ENCODE measurements at regions not wholly inside any gene's neighbourhood (a gene's known extent, or its start where the extent isn't known, plus 50 kb on each side); places are given as distances from the start of the nearest gene placed in this dataset.
"Not testable (repeated sequence)": the region's sequence is repeated elsewhere in the genome, so short reads cannot be mapped to it uniquely, and the experiment has no call there.

DNA sequence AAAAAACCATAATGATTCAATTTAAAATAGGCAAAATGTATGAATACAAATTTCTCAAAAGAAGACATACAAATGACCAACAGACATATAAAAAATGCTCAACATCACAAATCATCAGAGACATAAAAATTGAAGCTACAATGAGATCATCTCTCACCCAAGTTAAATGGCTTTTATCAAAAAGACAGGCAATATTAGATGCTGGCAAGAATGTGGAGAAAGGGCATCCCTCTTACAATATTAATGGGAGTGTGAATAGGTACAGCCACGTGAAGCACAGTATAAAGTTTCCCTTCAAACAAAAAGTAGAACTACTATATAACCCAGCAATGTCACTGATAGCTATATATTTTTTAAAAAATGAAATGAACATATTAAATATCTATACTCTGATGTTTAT is 1481.7 kb downstream of the AMY1C start:
- no peak for DNase-seq

DNA sequence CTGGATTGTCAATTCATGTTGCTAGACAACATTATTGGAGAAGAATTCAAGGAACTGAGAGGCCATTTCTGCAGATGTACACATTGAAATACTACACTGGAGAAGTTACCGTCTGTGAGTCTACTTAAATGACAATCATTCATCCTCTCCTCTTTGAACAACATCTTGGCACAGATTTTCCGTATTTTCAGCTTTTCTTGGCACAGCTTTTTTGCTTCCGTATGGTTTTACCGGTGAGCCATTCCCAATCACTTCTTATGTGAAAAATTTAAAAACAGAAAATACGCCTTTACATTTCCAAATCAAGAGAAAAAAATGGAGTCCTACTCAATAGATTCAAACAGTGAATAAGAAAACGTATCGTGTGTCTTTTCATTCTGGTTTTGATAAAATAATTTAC is 1493.7 kb downstream of the AMY1C start:
- DNase-seq = no peak

DNA sequence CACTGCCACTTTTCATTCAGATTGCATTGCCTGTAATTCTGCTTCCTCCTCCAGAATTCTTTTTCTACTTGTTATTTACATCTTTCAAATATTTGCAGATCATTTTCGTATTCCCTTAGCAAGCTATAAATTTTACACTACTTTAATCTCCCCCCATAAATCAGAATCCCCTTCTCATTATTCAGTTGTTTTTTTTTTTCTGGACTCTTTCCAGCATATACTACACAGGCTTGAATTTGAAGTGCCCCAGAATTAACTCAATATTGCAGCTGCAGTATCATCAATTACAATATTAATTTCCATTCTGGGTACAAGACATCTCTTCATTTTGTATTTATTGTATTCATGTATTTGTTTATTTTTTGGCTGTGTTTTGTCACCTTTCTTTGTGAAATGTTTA is 1494.3 kb downstream of the AMY1C start:
- no peak for DNase-seq

DNA sequence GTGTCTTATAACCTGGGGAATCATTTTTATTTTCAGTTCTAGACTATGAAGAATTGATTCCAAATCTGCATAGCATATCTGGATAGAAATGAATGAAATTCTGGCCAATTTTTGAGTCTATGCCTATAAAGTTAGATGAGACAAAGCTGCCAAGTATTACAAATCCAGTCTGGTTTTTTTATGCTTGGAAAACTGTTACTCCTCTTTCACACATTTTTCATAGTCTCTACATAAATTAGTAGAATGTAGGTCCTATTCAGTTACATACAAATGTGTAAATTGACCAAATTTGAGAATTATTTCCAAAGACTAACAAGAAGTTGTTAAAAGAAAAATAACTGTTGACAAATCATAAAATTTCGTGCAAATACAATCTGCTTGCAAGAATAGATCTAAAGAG is 1505.2 kb downstream of the AMY1C start:
- no peak for DNase-seq

DNA sequence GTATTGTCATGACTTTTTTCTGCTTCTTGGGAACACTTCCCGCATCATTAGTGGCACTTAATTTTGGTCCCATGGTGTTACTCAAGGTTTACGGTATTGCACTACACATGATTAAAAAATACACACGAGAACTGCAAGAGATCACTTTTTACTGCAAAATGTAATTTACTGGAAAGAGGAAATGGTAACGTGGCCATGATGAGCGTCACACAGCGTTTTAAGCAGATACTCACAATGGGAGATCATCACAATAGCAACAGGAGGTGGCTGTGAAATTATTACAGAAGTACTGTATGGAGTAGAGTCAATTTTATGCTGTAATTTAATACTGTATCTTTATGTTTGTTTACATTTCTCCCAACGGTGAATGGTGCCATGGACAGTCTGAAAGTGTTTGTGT is 1510.3 kb downstream of the AMY1C start:
- no peak for DNase-seq

DNA sequence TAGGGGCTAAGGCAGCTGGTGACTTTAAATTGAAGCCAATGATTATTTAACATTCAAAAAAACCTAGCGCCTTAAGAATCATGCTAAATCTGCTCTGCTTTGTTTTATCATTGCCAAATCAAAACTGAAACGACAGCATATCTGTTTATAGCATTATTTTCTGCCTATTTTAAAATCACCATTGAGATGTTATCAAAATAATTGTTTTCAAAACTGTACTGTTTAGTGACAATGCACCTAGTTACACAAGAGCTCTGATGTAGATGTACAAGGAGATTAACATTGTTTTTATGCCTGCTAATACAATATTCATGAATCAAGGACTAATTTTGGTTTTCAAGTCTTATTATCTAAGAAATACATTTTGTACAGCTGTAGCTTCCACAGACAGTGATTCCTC is 1521.3 kb downstream of the AMY1C start:
- no peak for DNase-seq

DNA sequence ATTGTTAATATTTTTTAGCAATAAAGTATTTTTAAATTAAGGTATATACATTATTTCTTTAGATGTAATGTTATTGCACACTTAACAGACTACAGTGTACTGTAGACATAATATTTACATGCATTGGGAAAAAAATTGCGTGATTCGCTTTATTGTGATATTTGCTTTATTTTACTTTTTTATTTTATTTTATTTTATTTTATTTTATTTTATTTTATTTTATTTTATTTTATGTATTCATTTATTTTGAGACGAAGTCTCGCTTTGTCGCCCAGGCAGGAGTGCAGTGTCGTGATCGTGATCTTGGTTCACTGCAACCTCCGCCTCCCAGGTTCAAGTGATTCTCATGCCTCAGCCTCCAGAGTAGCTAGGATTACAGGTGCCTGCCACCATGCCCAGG is 1522.7 kb downstream of the AMY1C start:
- not testable (repeated sequence) for DNase-seq

DNA sequence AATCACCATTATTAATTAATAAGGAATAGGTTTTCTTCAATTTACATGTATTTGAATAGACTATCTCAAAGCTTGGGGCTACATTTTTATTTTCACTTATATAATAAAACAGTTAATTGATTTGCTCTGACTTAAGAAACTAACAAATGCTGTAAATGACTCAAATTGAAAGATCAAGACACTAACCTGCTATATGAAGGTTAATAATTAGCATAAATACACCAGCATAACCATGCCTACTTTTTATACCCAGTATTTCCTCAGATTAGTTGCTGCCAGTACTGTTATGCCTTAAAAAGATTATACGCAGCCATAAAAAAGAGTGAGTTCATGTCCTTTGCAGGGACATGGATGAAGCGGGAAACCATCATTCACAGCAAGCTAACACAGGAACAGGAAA is 1545.1 kb downstream of the AMY1C start:
- DNase-seq = no peak

DNA sequence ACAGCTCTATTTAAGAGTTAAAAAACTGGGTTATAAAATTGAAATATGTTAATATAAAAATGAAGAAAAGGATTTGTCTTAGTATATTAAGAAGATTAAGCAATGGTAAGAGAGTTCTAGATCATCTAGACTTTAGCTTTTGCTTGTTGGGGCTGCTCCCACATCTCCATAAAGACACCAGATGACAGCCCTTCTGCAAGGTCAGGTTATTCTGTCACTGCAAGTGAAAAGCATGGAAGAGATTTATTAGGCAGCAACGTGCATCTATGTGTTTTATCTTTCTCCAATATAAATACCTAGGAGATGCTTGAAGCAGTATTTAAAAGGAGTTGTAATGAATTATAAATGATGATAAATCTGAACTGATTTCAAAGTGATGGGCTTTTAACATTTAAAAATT is 1560.4 kb downstream of the AMY1C start:
- DNase-seq = no peak

DNA sequence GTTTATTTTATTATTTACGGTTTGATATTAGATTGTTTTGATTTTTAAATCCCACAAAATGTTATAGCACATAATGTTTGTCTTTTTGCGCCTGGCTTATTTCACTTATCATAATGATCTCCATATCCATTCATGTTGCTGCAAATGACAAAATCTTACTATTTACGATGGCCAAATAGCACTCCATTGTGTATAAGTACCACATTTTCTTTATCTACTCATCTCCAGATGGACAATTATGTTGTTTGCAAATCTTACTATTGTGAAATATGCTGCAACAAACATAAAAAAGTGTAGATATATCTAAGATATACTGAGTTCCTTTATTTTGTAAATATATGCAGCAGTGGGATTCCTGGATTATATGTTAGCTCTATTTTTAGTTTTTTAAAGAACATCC is 1568.3 kb downstream of the AMY1C start:
- no peak for DNase-seq

DNA sequence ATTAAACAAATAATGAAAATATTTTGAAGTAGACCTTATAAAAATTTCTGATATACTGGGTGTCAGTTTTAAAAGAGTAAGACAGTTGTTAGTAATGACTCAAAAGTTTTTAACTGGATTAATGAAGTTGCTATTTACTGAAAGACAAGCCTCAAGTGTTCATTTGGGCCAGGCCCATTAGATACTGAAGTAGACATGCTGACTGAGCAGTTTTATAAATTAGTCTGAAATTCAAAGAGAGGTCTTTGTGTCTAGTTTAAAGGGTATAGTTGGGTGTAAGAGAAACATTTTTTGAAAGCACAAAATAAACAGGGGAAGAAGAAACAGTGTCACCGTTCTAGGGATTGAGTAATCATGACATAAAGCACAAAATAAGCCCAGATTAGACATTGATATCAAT is 1577.2 kb downstream of the AMY1C start:
- DNase-seq = no peak

DNA sequence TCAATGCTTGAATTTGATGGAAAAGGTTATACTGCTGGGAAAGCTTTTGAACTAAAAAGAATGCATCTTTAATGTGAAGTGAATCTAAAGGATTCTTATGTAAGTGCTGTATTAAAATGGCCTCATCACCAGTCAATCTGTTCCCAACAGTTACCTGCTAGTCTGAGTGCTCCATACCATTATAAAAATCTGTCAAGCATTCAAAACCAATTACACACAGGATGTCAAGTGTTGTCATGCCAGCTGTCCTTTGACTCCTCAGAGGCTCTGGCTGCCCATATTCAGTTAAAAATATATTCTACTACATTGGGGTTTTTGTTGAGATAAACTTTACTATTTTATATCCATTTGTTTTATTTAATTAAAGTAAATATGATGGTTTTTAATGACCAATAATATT is 1587.7 kb downstream of the AMY1C start:
- no peak for DNase-seq

DNA sequence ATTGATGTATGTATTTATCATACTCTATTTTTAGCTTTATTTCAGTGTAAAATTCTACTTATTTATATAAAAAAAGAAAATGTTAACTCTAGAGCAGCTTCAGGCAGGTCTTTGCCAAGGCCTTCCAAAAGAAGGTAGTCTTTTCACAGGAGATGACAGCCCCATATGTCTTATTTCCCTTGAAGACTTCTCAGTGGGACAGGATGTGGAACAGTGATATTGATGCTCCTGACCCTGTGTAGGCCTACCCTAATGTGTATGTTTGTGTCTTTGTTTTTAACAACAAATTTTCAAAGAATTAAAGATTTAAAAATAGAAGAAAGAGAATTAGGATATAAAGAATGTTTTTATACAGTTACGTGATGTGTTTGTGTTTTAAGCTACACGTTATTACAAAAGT is 1593.6 kb downstream of the AMY1C start:
- DNase-seq = no peak

DNA sequence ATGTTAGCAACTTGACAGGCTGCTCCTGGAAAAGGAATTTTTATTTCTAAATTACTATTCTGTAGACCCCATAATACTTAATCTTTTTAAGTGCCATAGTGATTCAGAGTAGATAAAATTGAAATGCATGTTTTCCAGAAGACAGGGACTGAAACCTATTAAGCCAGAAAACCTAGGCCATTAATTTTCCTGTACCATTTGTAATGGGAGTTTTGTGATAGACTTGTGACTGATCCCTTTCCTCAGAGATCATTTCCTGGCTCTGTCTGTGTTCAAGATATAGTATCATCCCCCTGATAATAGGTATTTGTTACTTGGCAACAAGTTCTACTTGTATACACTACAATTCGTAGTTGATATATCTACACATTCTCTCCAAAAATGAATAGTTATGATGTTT is 1609.8 kb downstream of the AMY1C start:
- DNase-seq = no peak

DNA sequence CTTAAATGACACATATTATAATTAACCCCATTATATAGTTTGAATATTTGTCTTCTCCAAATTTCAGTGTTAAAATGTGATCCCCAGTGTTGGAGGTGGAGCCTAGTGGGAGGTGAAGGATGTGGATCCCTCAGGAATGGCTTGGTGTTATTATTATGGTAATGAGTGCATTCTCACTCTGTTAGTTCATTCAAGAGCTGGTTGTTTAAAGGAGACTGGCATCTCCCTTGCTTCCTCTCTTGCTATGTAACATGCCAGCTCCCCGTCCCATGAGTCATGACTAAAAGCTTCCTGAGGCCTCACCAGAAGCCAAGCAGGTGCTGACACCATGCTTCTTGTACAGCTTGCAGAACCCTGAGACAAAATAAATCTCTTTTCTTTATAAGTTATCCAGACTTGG is 1612.7 kb downstream of the AMY1C start:
- no peak for DNase-seq

DNA sequence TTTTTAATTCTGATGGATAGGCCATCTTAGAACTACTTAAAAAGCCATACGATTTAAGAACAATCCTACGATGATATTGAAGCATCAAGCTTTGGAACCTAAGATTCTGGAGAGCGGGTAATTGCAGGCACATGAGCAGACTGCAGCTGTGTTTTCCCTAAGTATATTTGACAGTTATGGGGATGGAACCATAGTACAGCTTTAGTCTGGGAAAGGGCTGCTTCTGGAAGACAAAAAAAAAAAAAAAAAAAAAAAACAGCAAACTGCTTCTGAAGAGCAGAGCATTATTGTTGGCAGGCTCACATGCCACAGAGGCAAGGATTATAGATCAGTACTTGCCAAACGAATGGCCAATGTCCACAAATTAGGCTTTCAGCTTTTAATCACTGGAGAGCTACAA is 1618.7 kb downstream of the AMY1C start:
- DNase-seq = no peak

DNA sequence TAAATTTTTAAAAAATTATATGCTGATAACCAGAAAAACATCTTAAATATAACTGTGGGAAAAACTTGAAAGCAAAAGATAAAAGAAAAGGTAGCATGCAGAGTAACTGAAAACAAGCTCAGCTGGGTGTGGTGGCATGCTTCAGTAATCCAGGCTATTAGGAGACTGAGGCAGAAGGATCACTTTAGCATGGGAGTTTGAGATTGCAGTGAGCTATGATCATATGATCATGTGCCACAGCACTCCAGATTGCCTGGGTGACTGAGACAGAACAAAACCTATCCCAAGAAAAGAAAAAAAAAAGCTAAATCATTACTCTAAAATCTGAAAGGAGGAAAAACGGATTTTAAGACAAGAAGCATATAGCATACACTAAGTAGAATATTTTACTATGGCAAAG is 1624.0 kb downstream of the AMY1C start:
- no peak for DNase-seq

DNA sequence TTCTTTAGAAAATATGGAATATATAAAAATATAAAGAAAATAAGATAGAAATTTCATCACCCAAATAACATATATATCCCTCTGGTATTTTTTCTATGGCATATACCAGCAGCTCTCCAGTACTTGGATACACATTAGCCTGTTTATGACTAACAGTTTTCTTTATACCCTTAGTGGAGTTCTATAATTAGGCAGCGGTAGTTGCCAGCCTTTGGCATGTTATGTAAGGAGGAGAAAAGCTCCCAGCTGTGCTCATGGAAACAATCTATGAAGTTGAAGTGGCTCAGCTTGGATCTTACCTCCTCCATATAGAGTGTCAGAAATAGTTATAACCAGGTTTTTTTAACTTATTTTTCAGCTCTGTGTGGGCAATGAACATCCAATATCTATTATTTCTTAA is 1636.8 kb downstream of the AMY1C start:
- no peak for DNase-seq

DNA sequence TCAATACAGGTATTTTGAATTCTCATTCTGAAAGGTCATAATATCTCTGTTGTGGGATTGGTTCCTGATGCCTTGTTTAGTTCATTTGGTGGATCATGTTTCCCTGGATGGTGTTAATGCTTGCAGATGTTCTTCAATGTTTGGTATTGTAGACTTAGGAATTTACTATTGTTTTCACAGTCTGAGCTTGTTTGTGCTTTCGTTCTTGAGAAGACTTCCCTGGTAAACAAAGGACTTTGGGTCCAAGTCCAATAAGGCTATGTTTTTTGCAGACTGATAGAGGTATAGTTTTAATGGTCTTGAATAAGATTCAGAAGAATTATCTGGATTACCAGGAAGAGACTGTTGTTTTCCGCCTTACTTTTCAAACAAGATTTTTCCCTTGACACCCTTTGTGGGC is 1646.3 kb downstream of the AMY1C start:
- no peak for DNase-seq

DNA sequence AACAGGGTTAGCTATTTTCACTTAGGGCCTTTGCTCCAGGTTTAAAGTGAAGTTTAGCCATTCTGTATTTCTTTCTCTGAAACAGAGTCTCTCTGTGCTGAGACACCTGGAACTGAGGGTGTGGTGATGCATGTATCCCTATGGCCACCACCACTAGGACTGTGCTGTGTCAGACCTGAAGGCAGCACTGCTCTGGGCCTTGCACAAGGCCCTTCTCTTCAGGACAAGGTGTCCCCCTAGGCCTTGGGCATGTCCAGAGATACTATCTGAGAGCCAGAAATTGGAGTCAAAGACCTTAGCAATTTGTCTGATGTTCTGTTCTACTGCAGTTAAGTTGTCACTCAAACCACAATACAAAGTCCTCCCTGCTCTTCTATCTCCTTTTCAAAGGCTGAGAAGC is 1649.2 kb downstream of the AMY1C start:
- no peak for DNase-seq

DNA sequence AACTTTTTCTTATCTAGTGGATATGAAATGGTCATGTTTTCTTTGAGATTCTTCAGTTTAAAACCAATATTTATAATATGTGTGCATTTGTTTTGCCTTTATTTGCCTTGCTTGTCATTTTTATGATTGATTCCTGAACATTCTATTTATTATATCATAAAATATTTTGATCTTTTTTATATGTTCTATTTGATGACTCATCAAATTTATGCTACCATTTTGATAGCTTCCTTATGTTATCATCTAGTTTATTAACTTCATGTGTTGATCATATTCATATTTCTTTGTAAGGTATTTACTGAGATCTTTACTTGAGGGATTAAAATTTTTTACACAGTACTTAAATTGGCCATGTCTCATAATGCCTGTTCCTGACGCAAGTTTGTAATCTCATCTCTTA is 1650.0 kb downstream of the AMY1C start:
- DNase-seq = no peak

DNA sequence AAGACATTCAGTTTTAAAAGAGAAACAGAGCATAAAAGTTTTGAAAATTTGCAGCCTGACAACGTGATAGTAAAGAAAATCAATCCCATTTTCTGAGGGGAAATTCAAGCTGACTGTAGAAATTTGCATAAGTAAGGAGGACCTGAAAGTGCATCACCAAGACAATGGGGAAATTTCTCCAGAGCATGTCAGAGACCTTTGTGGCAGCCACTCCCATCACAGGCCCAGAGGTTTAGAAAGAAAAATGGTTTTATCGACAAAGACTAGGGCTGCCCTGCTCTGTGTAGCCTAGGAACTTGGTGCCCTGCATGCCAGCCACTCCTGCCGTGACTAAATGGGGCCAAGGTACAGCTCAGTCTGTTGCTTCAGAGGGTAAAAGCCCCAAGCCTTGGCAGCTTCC is 1640.2 kb upstream of the PRMT6 start:
- DNase-seq = no peak

DNA sequence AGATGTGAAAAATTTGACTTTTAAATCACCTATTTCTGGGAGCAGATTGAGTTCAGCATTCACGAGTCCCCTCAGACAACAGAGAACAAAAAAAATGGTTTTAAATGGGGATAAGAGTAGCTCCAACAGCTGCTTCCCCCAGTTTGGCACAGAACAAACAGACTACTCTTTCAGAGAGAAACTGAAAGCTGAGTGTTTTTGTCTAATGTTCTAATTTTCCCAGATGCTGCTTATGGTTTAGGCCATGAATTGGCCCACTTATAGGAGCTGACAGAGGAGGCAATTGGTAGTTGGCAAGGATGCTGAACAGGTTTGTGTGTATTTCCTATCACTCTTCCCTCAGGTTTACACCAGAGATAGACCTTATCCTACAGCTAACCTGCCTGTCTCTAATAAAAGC is 1637.4 kb upstream of the PRMT6 start:
- no peak for DNase-seq

DNA sequence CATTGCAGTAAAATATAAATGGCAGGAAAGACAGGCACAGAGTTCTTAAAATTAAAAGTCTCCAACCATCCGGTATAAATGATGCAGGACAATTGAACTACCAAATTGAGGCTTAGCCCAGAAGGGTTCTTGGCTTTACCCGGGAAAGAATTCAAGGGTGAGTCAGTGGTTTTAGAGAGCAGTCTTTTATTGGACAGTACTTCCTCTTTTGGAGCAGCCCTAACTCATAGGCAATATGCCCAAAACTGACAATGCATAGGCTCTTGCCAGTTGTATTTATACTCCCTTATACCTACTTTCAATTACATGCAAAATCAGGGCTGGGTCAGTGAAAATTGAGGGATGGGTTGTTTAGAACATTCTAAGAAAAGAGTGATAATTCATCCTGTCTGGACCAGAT is 1628.9 kb upstream of the PRMT6 start:
- no peak for DNase-seq

DNA sequence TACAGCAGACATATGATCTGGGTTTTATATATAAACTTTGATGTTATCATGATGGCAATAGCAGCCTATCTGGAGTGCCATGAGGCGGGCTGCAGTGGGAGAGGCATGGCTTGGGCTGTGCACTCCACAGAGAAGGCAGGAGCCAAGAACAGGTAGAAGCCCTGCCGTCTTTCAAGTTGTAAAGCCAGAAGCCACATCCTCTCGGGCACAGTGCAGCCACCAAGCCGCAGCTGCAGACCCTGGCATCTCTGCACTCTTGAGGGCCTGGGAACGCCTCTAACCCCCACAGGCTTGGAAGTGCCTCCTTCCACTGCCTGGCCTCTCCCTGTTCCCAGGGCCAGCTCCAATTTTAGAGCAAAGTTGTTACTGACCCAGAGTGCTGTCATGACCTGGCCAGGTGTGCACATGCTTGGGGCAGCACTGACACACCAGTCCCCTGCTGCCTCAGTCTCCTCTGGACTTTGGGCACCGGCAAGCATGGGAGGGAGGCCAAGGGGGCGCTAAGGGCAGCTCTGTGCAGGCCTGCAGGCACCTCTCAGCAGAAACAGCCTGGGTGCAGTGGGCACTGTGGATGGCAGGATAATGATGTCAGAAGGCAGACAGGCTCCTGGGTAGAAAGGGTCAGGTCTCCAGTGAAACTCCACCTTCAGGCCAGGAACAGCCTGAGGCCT is 1619.8 kb upstream of the PRMT6 start:
- no peak for DNase-seq

DNA sequence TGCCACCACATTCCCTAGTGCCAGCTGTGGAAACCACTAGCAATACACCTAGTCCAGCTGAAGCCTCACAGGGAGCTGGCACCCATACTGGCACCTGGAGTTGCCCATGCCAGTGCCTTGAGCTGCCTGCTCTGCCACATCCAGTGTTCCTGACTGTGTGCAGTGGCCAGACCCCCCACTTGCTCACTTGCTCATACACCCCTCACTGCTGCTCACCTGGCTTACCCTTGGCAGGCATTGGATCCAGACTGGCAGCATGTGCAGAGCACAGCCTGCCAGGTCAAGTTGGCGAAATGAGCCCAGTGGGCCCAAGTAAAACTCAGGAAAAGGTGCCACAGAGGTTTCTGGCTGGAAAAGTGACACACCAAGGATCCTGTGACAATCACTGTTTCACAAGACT is 1618.6 kb upstream of the PRMT6 start:
- DNase-seq = no peak

All from SW 1271 (cell line).